Lower leg skin (tissue), 4 donors: ENCODE measurements at regions not wholly inside any gene's neighbourhood (a gene's known extent, or its start where the extent isn't known, plus 50 kb on each side); places are given as distances from the start of the nearest gene placed in this dataset.

Source experiments
- DNase-seq, 2 donors: peaks; one replicate each; pipeline ENCODE4 v3.0.0-alpha.2; 2019; ENCODE audit warnings: low spot score in 2 of 2
- H3K4me3 ChIP-seq: fragments of 200-600 bp; sonication (generic); 2 replicates; pipeline ENCODE4 v1.5.1; 2017; ENCODE audit warnings: mild to moderate bottlenecking, low read depth; ENCODE audit not compliant: poor library complexity, severe bottlenecking
- CTCF ChIP-seq, 3 donors: fragments of 450-650 bp; IDR thresholded peaks; one replicate each; pipeline ENCODE4 v1.5.1; 2016; ENCODE audit warnings: antibody characterized with exemption in 3 of 3, mild to moderate bottlenecking in 3 of 3, moderate library complexity in 2 of 3
- POLR2A ChIP-seq, 2 donors: fragments of 450-650 bp; IDR thresholded peaks; one replicate each; pipeline ENCODE4 v1.6.1; 2016 to 2017; ENCODE audit warnings: antibody characterized with exemption in 2 of 2, mild to moderate bottlenecking in 1 of 2, moderate library complexity in 1 of 2
- WGBS, 2 donors: methylation state at CpG; one replicate each; pipeline ENCODE4 v1.1.5; 2018; 5-methylcytosine and 5-hydroxymethylcytosine counted together
- intact Hi-C: fragments of 100-400 bp; cut with DNase I; formaldehyde crosslinking; loops from one replicate; pipeline ENCODE4 v1.15.0; 2023; ENCODE audit warnings: low total_unique reads

GRCh38 chr9:73773896-73774295, 622.2 kb downstream of the ANXA1 start:
- intact Hi-C loops = no loop called here
- no peak for DNase-seq
- 36 to 38% methylated on average over 1 of the region's 1 CpG for WGBS, 2 donors
- H3K4me3 ChIP-seq = no peak overlapping the region
- TF ChIP-seq CTCF (IDR thresholded peaks at IDR 0.05) (no peak), POLR2A (IDR thresholded peaks at IDR 0.05) (no peak)

DNA sequence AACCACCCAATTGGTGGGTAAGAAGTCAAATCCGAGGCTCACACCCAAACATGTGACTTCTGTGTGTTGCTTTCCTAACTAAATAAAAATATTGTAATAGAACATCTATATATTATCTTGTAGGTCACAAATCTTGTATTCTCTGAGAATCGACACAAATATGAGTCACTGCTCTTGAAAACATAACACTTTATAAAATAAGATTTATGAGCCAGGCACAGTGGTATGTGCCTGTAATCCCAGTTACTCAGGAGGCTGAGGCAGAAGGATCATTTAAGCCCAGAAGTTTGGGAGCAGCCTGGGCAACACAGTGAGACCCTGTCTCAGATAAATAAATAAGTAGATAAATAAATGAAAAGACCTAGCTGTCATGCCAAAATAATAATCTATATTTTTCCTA, 624.1 kb downstream of the ANXA1 start:
- intact Hi-C loops = no loop called here
- 59 to 68% methylated on average over 2 of the region's 2 CpGs for WGBS, 2 donors
- TF ChIP-seq POLR2A (IDR thresholded peaks at IDR 0.05) = no peak
- TF ChIP-seq CTCF (IDR thresholded peaks at IDR 0.05) = no peak

DNA sequence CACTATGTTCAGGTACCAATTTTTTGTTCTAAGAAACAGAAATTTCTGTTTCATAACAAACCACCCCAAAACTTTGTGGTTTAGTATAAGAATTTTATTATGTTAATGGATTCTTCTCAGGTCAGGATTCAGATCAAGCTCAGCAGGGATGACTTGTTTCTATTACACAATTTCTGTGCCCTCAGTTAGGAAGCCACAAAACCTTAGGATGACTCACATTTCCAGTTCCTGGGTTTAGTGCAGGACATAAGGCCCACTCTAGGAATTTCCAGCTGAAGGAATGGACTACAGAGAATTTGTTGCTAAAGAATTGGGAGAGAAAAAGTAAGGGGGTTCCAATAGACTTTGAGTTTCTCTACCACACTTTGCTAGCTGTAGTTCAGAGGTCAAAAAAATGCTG, 629.3 kb downstream of the ANXA1 start:
- H3K4me3 ChIP-seq = no peak overlapping the region
- TF ChIP-seq POLR2A (IDR thresholded peaks at IDR 0.05) (no peak), CTCF (IDR thresholded peaks at IDR 0.05) (no peak)
- no peak for DNase-seq
- intact Hi-C loops = no loop called here

More for the DNA sequence above, 624.1 kb downstream of the ANXA1 start:
- DNase-seq = no peak
- no peak overlapping the region for H3K4me3 ChIP-seq

GRCh38 chr9:73782166-73782565, 630.5 kb downstream of the ANXA1 start:
- 56 to 57% methylated on average over 3 of the region's 3 CpGs for WGBS, 2 donors
- DNase-seq = no peak
- H3K4me3 ChIP-seq = no peak overlapping the region
- TF ChIP-seq POLR2A (IDR thresholded peaks at IDR 0.05) (no peak), CTCF (IDR thresholded peaks at IDR 0.05) (no peak)
- intact Hi-C loops = no loop called here

DNA sequence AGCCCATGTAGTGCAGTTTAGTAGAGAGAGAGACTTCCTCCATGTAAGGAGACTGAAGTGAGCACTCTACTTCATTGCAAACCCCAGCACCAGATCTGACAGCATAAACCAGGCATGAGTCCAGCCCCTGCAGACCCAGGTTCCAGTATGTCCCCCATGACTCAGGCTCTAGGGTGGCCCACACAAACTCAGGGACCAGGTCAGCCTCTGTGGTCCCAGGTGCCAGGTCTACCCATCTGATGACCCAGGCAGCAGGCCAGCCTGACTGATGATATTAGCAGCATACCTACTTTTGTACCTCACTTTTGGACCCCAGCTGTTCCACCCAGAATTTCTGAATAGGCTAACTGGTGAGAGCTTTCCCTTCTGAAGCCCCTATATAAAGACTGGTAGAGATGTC, 647.8 kb downstream of the ANXA1 start:
- TF ChIP-seq CTCF (IDR thresholded peaks at IDR 0.05) (no peak), POLR2A (IDR thresholded peaks at IDR 0.05) (no peak)
- DNase-seq = no peak

DNA sequence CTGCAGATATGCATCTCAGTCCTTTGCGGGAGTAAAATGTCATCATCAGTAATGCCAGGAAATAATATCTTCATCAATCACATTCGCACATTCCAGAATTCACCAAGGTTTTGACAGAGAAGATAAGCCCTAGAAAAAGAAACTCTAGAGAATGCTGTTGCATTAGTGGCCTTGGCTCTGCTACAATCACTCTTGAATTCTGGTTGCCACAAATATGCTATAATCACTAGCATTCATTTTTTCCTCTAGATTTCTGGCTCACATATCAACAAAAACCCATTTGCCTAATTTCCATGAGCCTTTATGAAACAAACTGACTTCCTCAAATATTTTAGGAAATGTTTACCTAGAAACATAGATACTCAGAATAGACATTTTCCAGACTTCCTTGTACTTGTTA, 653.4 kb downstream of the ANXA1 start:
- 66 to 73% methylated on average over 2 of the region's 2 CpGs for WGBS, 2 donors
- no peak for DNase-seq
- H3K4me3 ChIP-seq = no peak overlapping the region
- intact Hi-C loops = no loop called here
- no peak for TF ChIP-seq CTCF (IDR thresholded peaks at IDR 0.05)
- no peak for TF ChIP-seq POLR2A (IDR thresholded peaks at IDR 0.05)

More for the DNA sequence above, 647.8 kb downstream of the ANXA1 start:
- no peak overlapping the region for H3K4me3 ChIP-seq
- intact Hi-C loops = no loop called here
